BE2C (cell line): ENCODE measurements at regions not wholly inside any gene's neighbourhood (a gene's known extent, or its start where the extent isn't known, plus 50 kb on each side); places are given as distances from the start of the nearest gene placed in this dataset.

Source experiments
- DNase-seq: peaks from one replicate; pipeline ENCODE4 v3.0.0-alpha.2; 2020
- H3K27me3 ChIP-seq: fragments of 250-450 bp; sonication (Bioruptor Pico); 2 replicates; pipeline ENCODE4 v1.5.1; 2020; ENCODE audit warnings: mild to moderate bottlenecking
- H3K36me3 ChIP-seq: fragments of 250-450 bp; sonication (Bioruptor Pico); 2 replicates; pipeline ENCODE4 v1.5.1; 2020; ENCODE audit warnings: mild to moderate bottlenecking
- H3K4me1 ChIP-seq: fragments of 250-450 bp; sonication (Bioruptor Pico); 2 replicates; pipeline ENCODE4 v1.5.1; 2020
- H3K4me3 ChIP-seq: 2 replicates; pipeline ENCODE4 v1.5.1; 2011; ENCODE audit warnings: low read depth, low read length
- H3K9me3 ChIP-seq: fragments of 250-450 bp; sonication (Bioruptor Pico); 2 replicates; pipeline ENCODE4 v1.5.1; 2020
- CTCF ChIP-seq: IDR thresholded peaks from 2 replicates; pipeline ENCODE4 v1.5.1; 2012; ENCODE audit warnings: mild to moderate bottlenecking, low read depth, low read length

- no peak for DNase-seq
- Histone ChIP-seq H3K4me3 (no peak overlapping the region), H3K27me3 (no peaks in the 10 kb centered on the region), H3K36me3 (no peaks in the 10 kb centered on the region), H3K9me3 (no peaks in the 10 kb centered on the region), H3K4me1 (peaks cover 34% of the 10 kb centered on the region)
- no peak for TF ChIP-seq CTCF
These were observed 217.1 kb downstream of the PIK3R1 start for GRCh38 chr5:68432682-68433081.

DNA sequence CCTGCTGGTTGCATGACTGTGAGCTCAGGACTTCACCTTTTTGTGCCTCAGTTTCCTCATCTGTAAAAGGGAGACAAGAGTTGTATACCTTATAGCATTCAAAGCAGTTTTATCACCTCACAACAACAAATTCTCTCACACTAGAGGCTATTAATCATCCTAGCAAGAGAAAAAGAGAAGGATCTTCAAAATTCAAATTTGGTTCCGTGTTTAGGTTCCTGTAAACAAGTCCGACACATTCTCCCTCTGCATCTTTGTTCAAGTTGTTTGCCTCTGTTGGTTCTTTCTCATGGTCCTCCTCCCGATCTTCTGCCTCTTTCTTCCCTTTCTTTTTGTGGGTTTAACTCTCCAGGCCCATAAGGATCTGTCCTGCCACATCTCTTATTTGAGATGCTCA lies 218.0 kb downstream of the PIK3R1 start:
- H3K27me3 ChIP-seq, result no peaks in the 10 kb centered on the region
- no peaks in the 10 kb centered on the region for H3K9me3 ChIP-seq
- peaks cover 39% of the 10 kb centered on the region for H3K4me1 ChIP-seq
- TF ChIP-seq CTCF, result no peak
- H3K4me3 ChIP-seq, result no peak overlapping the region
- DNase-seq, result no peak
- no peaks in the 10 kb centered on the region for H3K36me3 ChIP-seq

DNA sequence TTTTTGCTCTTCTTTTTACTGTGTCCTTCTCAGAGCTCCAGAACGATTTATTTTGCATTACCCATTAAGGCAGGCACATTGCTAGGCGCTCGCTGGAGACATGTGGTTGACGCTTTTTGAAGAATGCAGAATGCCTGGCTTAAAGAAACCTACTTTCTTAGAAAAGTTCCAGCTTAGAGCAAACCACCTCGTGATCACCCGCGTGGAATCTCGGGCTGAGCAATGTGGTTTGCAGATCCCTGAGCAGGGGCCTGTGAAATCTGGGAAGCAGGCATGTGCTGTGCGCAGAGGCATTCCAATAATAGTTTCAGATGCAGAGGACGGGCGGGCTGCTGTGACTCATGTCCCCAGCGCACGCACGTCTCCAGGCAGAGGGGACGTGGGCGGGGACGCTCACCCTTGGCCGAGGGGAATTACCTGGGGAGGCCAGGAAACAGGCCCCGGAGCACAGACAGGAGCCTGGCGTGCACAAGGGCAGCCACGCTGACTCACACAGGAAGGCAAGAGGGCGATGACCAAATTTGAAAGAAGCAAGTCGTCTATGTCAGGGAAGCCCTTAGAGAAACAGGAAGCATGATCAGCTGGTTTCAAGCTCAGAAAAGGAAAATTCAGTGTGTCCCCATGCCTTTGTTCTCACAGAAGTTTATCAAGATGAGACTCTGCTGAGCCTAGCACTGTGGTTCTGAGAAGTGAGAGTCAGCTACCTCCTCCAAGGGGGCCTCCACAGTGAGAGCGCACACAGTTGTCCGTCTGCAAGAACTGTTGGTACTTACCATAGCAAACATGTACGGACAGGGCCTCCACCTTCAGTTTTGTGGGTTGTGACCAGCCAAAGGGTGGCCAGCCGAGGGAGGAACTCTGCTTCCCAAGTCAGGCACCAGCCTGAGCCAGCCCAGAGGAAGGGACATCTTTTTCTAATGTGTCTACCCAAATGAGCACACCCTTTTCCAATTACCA lies 218.6 kb downstream of the PIK3R1 start:
- Histone ChIP-seq H3K36me3 (no peaks in the 10 kb centered on the region), H3K27me3 (no peaks in the 10 kb centered on the region), H3K4me3 (no peak overlapping the region), H3K4me1 (peaks cover 39% of the 10 kb centered on the region), H3K9me3 (no peaks in the 10 kb centered on the region)
- peak; percentile 76 for DNase-seq
- no peak for TF ChIP-seq CTCF

DNA sequence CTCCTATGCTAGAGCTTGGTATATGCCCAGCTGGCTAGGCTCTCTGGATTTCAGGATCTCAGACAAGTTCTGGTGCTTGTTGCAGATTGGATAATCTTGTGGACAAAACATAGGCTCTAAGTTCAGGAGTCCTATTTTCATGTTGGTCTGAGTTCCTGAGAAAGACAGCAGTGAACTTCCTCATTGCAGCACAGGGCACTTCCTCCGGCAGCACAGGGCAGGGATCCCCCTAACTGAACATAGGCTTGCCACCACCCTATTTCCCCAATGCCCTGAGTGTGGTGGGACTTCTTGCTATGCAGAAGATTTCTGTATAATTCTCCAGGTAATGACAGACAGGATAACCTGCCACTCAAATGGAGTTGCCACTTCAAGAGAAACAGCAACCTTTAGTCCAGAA lies 220.1 kb downstream of the PIK3R1 start:
- H3K27me3 ChIP-seq, result no peaks in the 10 kb centered on the region
- no peaks in the 10 kb centered on the region for H3K9me3 ChIP-seq
- no peak overlapping the region for H3K4me3 ChIP-seq
- TF ChIP-seq CTCF, result no peak
- no peak for DNase-seq
- no peaks in the 10 kb centered on the region for H3K36me3 ChIP-seq
- peaks cover 39% of the 10 kb centered on the region for H3K4me1 ChIP-seq

DNA sequence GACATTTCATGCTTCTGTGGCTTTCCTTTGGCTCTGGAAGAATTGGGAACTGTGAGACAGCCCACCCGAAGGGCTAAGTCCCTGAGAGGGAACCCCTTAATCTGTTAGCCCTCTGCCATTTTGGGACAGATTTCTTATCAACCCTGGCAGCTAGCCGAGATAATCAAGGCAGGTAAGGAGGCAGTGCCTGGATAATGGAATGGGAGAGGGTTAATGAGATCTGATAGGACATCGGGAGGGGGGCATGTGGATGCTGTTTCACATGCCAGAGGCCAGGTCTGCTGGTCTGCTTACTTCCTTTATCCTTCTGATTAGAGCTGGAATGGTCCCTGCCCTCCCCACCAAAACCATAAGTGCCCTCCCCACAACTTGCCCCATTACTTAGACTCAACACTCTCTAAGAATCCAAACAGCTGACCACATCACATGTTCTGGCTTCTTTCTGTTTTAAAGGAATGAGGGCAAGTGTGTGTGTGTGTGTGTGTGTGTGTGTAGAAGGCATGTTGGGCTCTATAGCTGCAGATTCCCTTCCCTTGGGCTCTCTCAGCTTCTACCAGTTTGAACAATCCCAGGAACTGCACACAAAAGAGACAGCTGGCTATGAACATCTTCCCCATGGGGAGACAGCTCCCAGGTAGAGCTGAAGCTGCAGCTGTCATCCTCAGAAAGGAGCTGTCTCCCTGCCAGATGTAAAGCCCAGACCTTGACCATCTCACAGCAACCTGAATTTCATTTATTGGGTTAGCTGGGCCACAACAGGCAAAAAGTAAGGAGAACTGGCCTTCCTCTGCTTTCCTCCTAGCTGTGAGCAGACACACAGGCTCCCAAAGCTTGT lies 221.3 kb downstream of the PIK3R1 start:
- Histone ChIP-seq H3K27me3 (no peaks in the 10 kb centered on the region), H3K9me3 (no peaks in the 10 kb centered on the region), H3K4me3 (no peak overlapping the region), H3K36me3 (no peaks in the 10 kb centered on the region), H3K4me1 (peaks cover 39% of the 10 kb centered on the region)
- peak; percentile 71 for DNase-seq
- no peak; the same call in 1 of the 2 replicates for TF ChIP-seq CTCF
